GM12865 (cell line): ENCODE measurements at regions not wholly inside any gene's neighbourhood (a gene's known extent, or its start where the extent isn't known, plus 50 kb on each side); places are given as distances from the start of the nearest gene placed in this dataset.

Experiments used
- DNase-seq: peaks from one replicate; pipeline ENCODE4 v3.0.0; 2010; ENCODE audit warnings: low read depth
- H3K4me3 ChIP-seq: 2 replicates; pipeline ENCODE4 v1.5.1; 2011; ENCODE audit warnings: mild to moderate bottlenecking, low read depth, low read length, control low read depth
- TF ChIP-seq, protein P1 (sequence below): IDR thresholded peaks from 2 replicates; pipeline ENCODE4 v1.5.1; 2011; ENCODE audit warnings: low read length, control low read depth, low read depth, inconsistent platforms; ENCODE audit not compliant: insufficient read depth; ENCODE audit errors: missing control alignments

DNA sequence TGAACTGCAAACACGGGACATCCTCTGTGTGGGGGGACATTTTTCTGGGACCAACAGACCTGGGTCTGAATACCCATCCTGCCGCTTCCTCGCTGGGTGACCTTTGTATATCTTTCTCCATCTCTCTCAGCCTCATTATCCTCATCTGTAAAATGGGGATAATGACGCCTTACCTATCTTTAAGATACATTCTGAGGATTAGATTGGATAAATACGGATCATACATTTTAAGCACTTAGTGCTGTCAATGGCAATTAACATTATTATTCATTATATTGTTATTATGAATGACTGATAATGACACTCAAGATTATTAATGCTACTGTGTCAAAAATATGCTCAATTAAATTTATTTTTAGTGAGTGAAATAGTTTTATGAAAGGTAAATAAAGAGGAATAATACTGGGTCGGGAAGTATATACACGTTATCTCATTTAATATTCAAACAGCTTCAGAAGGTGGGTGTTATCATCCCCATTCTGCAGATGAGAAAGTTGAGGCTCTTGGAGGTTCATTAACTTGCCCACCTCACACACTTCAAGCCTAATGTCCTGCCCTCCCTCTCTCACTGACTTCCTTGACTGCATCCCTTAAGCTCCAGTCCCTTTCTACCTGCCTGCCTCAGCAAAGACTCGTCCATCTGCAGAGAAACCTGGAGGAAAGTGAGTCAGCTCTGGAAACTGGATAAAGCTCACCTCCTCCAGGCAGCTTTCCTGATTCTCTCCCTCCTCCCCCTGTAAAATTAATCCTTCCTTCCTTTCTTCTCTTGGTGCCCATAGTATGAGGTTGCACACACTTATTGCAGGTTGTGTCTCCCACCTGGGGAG is 120.7 kb upstream of the JUN start:
- TF ChIP-seq, protein P1, sequence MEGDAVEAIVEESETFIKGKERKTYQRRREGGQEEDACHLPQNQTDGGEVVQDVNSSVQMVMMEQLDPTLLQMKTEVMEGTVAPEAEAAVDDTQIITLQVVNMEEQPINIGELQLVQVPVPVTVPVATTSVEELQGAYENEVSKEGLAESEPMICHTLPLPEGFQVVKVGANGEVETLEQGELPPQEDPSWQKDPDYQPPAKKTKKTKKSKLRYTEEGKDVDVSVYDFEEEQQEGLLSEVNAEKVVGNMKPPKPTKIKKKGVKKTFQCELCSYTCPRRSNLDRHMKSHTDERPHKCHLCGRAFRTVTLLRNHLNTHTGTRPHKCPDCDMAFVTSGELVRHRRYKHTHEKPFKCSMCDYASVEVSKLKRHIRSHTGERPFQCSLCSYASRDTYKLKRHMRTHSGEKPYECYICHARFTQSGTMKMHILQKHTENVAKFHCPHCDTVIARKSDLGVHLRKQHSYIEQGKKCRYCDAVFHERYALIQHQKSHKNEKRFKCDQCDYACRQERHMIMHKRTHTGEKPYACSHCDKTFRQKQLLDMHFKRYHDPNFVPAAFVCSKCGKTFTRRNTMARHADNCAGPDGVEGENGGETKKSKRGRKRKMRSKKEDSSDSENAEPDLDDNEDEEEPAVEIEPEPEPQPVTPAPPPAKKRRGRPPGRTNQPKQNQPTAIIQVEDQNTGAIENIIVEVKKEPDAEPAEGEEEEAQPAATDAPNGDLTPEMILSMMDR: no peak
- peak overlapping the region; percentile 71 for H3K4me3 ChIP-seq
- DNase-seq: no peak

DNA sequence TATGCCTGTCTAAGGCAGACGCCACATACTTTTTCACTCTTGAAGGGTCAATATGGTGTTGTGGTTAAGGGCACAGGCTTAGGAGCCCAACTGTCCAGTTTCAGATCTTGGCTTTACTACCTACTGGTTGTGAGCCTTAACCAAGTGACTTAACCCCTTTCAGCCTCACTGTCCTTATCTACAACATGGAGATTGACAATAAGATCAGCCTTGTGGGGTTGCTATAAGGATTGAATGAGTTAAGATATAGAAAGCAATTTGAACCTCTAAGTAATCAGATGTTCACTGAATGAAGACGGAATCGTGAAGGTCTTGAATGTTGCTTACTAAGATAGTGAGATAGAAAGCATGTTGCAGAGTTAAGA is 121.3 kb upstream of the JUN start:
- no peak overlapping the region for H3K4me3 ChIP-seq
- no peak for DNase-seq
- TF ChIP-seq, protein P1: no peak

DNA sequence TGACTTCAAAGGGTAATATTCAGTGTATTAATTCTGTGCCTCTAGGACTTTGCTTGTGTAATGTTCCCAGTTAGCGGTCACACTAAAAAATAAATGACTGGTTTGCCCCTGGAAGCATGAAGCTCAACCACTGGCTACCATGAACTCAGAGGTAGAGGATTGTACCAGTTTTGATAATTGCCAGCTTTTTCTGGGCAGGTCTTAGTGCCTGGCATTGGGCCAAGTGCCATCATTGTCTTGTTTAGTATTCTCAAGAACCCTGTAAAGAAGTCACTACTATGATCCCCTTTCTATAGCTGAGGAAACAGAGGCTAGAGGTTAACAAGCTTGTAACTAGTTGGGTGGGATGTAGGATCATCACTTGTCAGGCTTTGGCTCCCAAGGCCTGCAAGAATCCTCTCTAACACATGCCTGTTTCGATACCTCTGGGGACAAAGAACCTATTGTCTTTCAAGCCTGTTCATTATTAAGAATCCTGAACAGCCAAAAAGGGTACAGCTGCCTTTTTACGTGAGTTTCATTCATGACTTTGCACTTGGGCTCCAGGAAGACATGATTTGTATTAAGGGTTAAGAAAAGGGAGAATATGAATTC is 121.9 kb upstream of the JUN start:
- TF ChIP-seq, protein P1: no peak
- DNase-seq: no peak
- H3K4me3 ChIP-seq: no peak overlapping the region

DNA sequence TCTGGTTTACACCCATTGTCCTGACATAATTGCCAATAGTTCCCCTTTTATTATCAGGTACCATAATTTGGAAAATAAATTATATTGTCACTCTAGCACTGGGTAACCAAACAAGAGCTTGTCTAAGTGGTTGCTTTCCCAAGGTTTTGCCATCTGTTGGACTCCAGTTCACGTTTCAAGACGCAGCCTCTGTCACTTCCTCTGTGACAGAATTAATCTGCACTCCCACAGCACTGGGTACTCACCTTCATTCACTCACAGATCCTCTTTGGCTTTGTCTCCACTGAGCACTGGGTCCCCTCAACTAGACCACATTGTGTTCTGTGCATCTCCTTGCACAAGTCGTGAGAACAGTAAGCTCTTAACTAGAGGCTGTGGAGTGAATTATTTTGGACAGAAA is 123.6 kb upstream of the JUN start:
- DNase-seq: no peak
- H3K4me3 ChIP-seq: no peak overlapping the region
- TF ChIP-seq, protein P1: no peak

DNA sequence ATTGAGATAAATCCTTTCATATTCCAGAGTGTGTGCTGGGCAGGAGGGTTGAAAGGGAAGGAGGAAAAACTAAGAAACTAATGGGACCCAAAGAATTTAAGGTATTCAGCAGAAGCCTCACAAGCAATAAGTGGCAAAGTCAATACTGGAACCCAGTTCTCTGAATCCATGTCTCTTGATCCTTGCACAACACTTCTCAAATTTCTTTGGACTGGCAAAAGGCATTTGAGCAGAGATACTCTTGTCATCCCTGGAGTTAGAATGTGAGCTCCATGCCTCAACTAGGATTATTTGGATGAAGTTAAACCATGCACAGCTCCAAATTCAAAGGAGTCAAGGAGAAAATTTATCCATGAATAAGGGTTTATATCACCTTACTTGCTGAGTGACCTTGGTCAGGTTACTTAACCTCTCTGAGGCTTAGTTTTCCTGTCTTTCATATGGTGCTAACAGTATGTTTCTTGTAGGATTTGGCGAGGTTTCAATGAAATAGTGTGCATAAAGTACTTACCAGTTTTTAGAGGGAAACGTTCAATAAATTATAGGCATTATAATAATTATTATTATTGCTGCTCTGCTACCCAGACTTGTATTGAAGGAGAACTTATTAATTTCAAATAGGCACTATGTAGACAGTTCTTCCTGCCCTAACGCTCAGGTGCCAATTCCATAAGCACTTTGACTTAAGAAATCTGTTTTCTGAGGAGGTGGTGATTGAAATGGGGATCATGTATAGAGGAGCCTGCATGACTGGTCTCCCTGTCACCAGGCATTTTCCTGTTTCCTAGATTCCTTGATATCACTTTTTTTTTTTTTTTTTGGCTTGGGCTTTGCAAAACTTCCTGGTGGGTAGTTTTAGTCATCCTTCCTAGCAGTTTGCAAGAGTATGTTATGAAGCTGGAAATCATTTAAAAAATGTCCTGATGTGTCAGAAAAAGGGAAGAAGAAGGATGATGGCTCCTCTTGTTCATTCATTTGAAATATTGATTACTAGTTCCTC is 125.0 kb upstream of the JUN start:
- no peak overlapping the region for H3K4me3 ChIP-seq
- DNase-seq: no peak
- TF ChIP-seq, protein P1: no peak

DNA sequence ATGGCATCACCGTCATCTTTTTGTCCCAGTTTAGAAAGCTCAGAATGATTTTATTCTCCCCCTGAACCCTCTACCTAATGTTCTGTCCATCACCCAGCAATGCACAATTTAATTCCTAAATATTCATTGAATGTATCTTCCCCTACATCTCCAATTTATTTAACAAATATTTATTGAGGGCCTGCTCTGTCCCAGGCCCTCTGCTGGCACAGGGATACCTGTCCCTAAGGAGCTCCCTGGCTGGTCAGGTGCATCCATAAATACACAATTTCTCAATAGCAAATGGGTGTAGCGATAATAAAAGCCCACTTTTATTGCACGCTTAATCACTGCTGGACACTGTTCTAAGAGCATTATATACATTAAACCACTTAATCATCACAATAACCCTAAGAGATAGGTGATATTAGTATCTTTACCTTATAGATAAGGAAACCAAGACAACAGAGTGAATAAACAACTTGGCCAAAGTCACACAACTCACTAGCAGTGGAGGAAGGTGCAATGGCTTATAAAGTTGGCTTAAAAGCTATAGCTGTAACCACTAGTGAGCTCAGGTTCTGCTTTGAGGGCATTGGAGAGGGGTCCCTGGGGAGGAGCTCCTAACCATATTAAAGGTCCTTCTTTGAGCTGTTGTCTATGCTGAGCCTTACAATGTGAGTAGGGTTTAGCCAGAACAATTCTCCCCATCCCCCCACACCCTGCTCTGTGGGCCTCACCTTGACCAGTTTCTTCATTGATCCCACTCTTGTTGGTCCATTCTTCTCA is 126.3 kb upstream of the JUN start:
- DNase-seq: no peak
- no peak overlapping the region for H3K4me3 ChIP-seq
- TF ChIP-seq, protein P1: no peak
